WTC11 (cell line): ENCODE measurements at regions not wholly inside any gene's neighbourhood (a gene's known extent, or its start where the extent isn't known, plus 50 kb on each side); places are given as distances from the start of the nearest gene placed in this dataset.

Experiments used
- ATAC-seq: fragments of 200-7000 bp; cut with Tn5 transposase; 2 replicates; pipeline ENCODE4 v1.10.0; 2021; ENCODE audit warnings: mild to moderate bottlenecking, moderate library complexity
- CTCF ChIA-PET: fragments of 300-600 bp; sonication (Branson Sonifier 250); formaldehyde crosslinking; loops from one replicate; lab custom pipeline; 2021; ENCODE audit warnings: antibody characterized with exemption; lab: Charles Lee
- POLR2A ChIA-PET: fragments of 350-600 bp; sonication (Branson Sonifier 250); formaldehyde crosslinking; loops from one replicate; lab custom pipeline; 2021; ENCODE audit warnings: antibody characterized with exemption; lab: Charles Lee
- DNase-seq: peaks from one replicate; pipeline ENCODE4 v3.0.0; 2021; ENCODE audit warnings: low spot score
- H3K27ac Mint-ChIP-seq: 2 replicates; pipeline ENCODE4 v1.8.0; 2021; ENCODE audit warnings: mixed read lengths
- H3K27me3 Mint-ChIP-seq: 2 replicates; pipeline ENCODE4 v1.8.0; 2021; ENCODE audit warnings: low read depth, mild to moderate bottlenecking, moderate library complexity, mixed read lengths
- H3K36me3 Mint-ChIP-seq: 2 replicates; pipeline ENCODE4 v1.8.0; 2021; ENCODE audit warnings: mixed read lengths
- H3K4me1 Mint-ChIP-seq: 2 replicates; pipeline ENCODE4 v1.8.0; 2022; ENCODE audit warnings: mixed read lengths
- H3K4me3 Mint-ChIP-seq: 2 replicates; pipeline ENCODE4 v1.8.0; 2021; ENCODE audit warnings: mild to moderate bottlenecking, moderate library complexity, mixed read lengths
- H3K9me3 Mint-ChIP-seq: 2 replicates; pipeline ENCODE4 v1.8.0; 2021; ENCODE audit warnings: mixed read lengths
- CREB1 ChIP-seq: sonication (generic); formaldehyde crosslinking; IDR thresholded peaks from 2 replicates; pipeline ENCODE4 v1.8.0; 2023; ENCODE audit warnings: mild to moderate bottlenecking, missing genetic modification reagents
- CREM ChIP-seq: sonication (generic); formaldehyde crosslinking; IDR thresholded peaks from 2 replicates; pipeline ENCODE4 v1.8.1; 2022; ENCODE audit warnings: mild to moderate bottlenecking, missing genetic modification reagents, moderate library complexity
- E2F5 ChIP-seq: sonication (generic); formaldehyde crosslinking; IDR thresholded peaks from 2 replicates; pipeline ENCODE4 v1.8.1; 2022; ENCODE audit warnings: mild to moderate bottlenecking, moderate library complexity, missing genetic modification reagents
- ELF4 ChIP-seq: sonication (generic); formaldehyde crosslinking; IDR thresholded peaks from 2 replicates; pipeline ENCODE4 v1.8.1; 2022; ENCODE audit warnings: low read depth, mild to moderate bottlenecking, moderate library complexity, missing genetic modification reagents
- EMX1 ChIP-seq: fragments of 250-450 bp; sonication (Bioruptor Pico); IDR thresholded peaks from 2 replicates; pipeline ENCODE4 v1.8.0; 2021; ENCODE audit warnings: mild to moderate bottlenecking
- ERG ChIP-seq: fragments of 250-450 bp; sonication (Bioruptor Pico); IDR thresholded peaks from 2 replicates; pipeline ENCODE4 v1.8.0; 2021; ENCODE audit warnings: mild to moderate bottlenecking
- FOXK1 ChIP-seq: sonication (generic); formaldehyde crosslinking; IDR thresholded peaks from 2 replicates; pipeline ENCODE4 v1.8.0; 2022; ENCODE audit warnings: mild to moderate bottlenecking, moderate library complexity, missing genetic modification reagents
- GRHL2 ChIP-seq: fragments of 250-450 bp; sonication (Bioruptor Pico); IDR thresholded peaks from 2 replicates; pipeline ENCODE4 v1.8.0; 2022; ENCODE audit warnings: mild to moderate bottlenecking, moderate library complexity; ENCODE audit not compliant: insufficient replicate concordance, severe bottlenecking
- MYBL2 ChIP-seq: sonication (generic); formaldehyde crosslinking; IDR thresholded peaks from 2 replicates; pipeline ENCODE4 v1.8.1; 2023; ENCODE audit warnings: mild to moderate bottlenecking, moderate library complexity, missing genetic modification reagents
- NFYB ChIP-seq: sonication (generic); formaldehyde crosslinking; conservative IDR thresholded peaks from 2 replicates; pipeline ENCODE4 v1.8.0; 2022; ENCODE audit warnings: low read depth, missing genetic modification reagents
- NR3C1 ChIP-seq: sonication (generic); formaldehyde crosslinking; conservative IDR thresholded peaks from 2 replicates; pipeline ENCODE4 v1.8.1; 2023; ENCODE audit warnings: low read depth, mild to moderate bottlenecking, missing genetic modification reagents
- PREB ChIP-seq: sonication (generic); formaldehyde crosslinking; IDR thresholded peaks from 2 replicates; pipeline ENCODE4 v1.8.1; 2022; ENCODE audit warnings: mild to moderate bottlenecking, missing genetic modification reagents, moderate library complexity, borderline replicate concordance
- PRRX2 ChIP-seq: fragments of 250-450 bp; sonication (Bioruptor Pico); IDR thresholded peaks from 2 replicates; pipeline ENCODE4 v1.8.0; 2021; ENCODE audit warnings: mild to moderate bottlenecking
- RELA ChIP-seq: sonication (generic); formaldehyde crosslinking; IDR thresholded peaks from 2 replicates; pipeline ENCODE4 v1.8.1; 2022; ENCODE audit warnings: missing genetic modification reagents, mild to moderate bottlenecking, borderline replicate concordance
- TEAD4 ChIP-seq: sonication (generic); formaldehyde crosslinking; IDR thresholded peaks from 2 replicates; pipeline ENCODE4 v1.8.0; 2022; ENCODE audit warnings: mild to moderate bottlenecking, missing genetic modification reagents
- ZNF138 ChIP-seq: sonication (generic); formaldehyde crosslinking; conservative IDR thresholded peaks from 2 replicates; pipeline ENCODE4 v1.8.1; 2022; ENCODE audit warnings: mild to moderate bottlenecking, moderate library complexity, missing genetic modification reagents
- ZNF232 ChIP-seq: sonication (generic); formaldehyde crosslinking; IDR thresholded peaks from 2 replicates; pipeline ENCODE4 v1.8.0; 2022; ENCODE audit warnings: mild to moderate bottlenecking, missing genetic modification reagents
- TF ChIP-seq, protein P1 (sequence below): fragments of 250-450 bp; sonication (Bioruptor Pico); IDR thresholded peaks from 2 replicates; pipeline ENCODE4 v1.9.0; 2021; ENCODE audit warnings: moderate library complexity, mild to moderate bottlenecking, inconsistent platforms, borderline replicate concordance
- TF ChIP-seq, protein P2 (sequence below): fragments of 250-450 bp; sonication (Bioruptor Pico); conservative IDR thresholded peaks from 2 replicates; pipeline ENCODE4 v1.9.0; 2021; ENCODE audit warnings: mild to moderate bottlenecking
- TF ChIP-seq, protein P3 (sequence below): fragments of 250-450 bp; sonication (Bioruptor Pico); IDR thresholded peaks from 2 replicates; pipeline ENCODE4 v2.1.2; 2022; ENCODE audit warnings: mild to moderate bottlenecking, moderate library complexity
- TF ChIP-seq, protein P4 (sequence below): sonication (generic); formaldehyde crosslinking; IDR thresholded peaks from 2 replicates; pipeline ENCODE4 v1.8.0; 2022; ENCODE audit warnings: mild to moderate bottlenecking, missing genetic modification reagents
- TF ChIP-seq, protein P5 (sequence below): sonication (generic); formaldehyde crosslinking; IDR thresholded peaks from 2 replicates; pipeline ENCODE4 v1.8.0; 2022; ENCODE audit warnings: mild to moderate bottlenecking, missing genetic modification reagents

DNA sequence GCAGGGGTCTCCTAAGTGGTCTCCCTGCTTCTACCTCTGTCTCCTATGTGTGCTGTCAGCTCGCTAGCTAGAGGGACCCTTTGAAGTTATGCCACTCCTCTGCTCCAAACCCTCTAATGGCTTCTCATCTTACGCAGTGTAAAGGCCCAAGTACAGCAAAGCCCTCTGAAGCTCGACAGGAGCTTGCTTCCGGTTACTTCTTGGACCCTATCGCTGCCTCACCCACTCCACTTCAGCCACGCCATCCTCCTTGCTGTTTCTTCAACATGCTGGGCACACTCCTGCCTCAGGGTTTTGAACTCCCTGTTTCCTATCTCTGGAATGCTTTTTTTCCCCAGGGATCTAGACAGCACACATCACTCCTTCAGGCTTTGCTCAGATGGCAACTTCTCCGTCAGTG is 102.3 kb upstream of the F3 start (continued):
- TF ChIP-seq, protein P1, sequence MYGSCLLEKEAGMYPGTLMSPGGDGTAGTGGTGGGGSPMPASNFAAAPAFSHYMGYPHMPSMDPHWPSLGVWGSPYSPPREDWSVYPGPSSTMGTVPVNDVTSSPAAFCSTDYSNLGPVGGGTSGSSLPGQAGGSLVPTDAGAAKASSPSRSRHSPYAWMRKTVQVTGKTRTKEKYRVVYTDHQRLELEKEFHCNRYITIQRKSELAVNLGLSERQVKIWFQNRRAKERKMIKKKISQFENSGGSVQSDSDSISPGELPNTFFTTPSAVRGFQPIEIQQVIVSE (CRISPR knock-in tag), result no peak
- no peak for TF ChIP-seq TEAD4 (CRISPR knock-in tag)
- TF ChIP-seq CREM (CRISPR knock-in tag), result no peak
- no peak for TF ChIP-seq ELF4 (CRISPR knock-in tag)
- no peak for TF ChIP-seq GRHL2 (CRISPR knock-in tag)
- TF ChIP-seq E2F5 (CRISPR knock-in tag), result no peak
- TF ChIP-seq NR3C1 (CRISPR knock-in tag), result no peak
- no peak for TF ChIP-seq CREB1 (CRISPR knock-in tag)

GRCh38 chr1:94642617-94643321 is 101.2 kb upstream of the F3 start:
- H3K4me1 Mint-ChIP-seq, result peaks cover 5% of the 10 kb centered on the region
- ChIA-PET CTCF (no interaction called here), POLR2A (no interaction called here)
- TF ChIP-seq, protein P2, sequence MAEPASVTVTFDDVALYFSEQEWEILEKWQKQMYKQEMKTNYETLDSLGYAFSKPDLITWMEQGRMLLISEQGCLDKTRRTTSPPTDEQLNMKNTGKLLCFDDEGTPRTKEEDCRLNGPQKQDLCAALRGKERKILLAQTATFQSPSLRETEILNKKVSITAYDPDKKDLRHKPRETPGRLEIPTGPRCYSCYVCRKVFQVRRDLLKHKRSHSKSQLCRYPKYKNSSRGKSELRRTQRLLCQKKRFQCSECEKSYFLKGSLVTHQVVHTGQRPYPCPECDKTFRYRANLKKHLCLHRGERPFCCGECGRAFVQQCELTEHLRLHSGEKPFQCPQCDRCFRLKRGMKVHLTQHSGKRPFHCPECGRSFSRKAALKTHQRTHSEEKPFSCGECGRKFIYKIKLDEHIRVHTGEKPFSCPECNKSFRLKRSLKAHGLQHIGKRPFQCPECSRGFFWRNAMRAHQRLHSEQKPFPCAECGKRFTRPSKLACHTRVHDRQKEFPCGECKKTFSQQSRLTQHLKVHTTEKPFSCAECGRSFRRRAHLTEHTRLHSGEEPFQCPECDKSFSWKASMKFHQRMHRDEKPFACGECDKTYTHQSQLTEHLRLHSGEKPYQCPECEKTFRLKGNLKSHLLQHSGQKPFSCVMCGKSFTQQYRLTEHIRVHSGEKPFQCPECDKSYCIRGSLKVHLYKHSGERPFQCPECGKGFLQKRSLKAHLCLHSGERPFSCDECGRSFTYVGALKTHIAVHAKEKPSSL, result no peak
- TF ChIP-seq RELA (CRISPR knock-in tag), result no peak
- TF ChIP-seq, protein P3, sequence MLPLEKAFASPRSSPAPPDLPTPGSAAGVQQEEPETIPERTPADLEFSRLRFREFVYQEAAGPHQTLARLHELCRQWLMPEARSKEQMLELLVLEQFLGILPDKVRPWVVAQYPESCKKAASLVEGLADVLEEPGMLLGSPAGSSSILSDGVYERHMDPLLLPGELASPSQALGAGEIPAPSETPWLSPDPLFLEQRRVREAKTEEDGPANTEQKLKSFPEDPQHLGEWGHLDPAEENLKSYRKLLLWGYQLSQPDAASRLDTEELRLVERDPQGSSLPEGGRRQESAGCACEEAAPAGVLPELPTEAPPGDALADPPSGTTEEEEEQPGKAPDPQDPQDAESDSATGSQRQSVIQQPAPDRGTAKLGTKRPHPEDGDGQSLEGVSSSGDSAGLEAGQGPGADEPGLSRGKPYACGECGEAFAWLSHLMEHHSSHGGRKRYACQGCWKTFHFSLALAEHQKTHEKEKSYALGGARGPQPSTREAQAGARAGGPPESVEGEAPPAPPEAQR (CRISPR knock-in tag), result no peak
- no peak for TF ChIP-seq EMX1
- TF ChIP-seq NR3C1 (CRISPR knock-in tag), result no peak
- no peak for TF ChIP-seq PRRX2
- no peak for TF ChIP-seq TEAD4 (CRISPR knock-in tag)
- no peak overlapping the region for H3K4me3 Mint-ChIP-seq
- no peak overlapping the region for H3K27ac Mint-ChIP-seq
- H3K36me3 Mint-ChIP-seq, result no peaks in the 10 kb centered on the region
- no peak for DNase-seq
- ATAC-seq, result no peak
- H3K9me3 Mint-ChIP-seq, result no peaks in the 10 kb centered on the region
- H3K27me3 Mint-ChIP-seq, result no peaks in the 10 kb centered on the region

DNA sequence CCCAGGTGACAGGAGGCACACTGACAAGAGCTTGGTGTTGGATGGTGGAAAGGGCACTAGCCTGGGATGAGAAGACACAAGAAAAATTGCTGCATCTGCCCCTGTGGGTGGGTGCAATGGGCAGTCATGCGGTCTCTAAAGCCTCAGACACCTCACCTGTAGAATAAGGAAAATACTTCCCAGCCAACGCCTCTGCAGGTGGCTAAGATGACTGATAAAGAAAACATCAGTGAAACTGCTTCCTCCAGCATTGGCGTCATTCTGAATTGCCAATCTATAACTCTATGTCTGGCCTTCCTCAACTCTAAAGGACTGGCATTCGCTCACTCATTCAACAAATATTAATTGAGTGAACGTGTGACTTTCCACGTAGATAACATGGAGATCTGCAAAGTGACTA is 100.4 kb upstream of the F3 start:
- no peak for DNase-seq
- Mint-ChIP-seq H3K4me3 (no peak overlapping the region), H3K27ac (no peak overlapping the region), H3K27me3 (no peaks in the 10 kb centered on the region), H3K36me3 (no peaks in the 10 kb centered on the region), H3K4me1 (peaks cover 5% of the 10 kb centered on the region), H3K9me3 (no peaks in the 10 kb centered on the region)
- ATAC-seq, result no peak
- ChIA-PET CTCF (no interaction called here), POLR2A (no interaction called here)
- no peak for TF ChIP-seq NFYB (CRISPR knock-in tag)
- no peak for TF ChIP-seq PREB (CRISPR knock-in tag)
- no peak for TF ChIP-seq ZNF138 (CRISPR knock-in tag)
- TF ChIP-seq ZNF232, result no peak
- no peak for TF ChIP-seq ERG (CRISPR knock-in tag)
- TF ChIP-seq E2F5 (CRISPR knock-in tag), result no peak
- TF ChIP-seq FOXK1 (CRISPR knock-in tag), result no peak
- TF ChIP-seq MYBL2 (CRISPR knock-in tag), result no peak
- no peak for TF ChIP-seq ELF4 (CRISPR knock-in tag)
- no peak for TF ChIP-seq GRHL2 (CRISPR knock-in tag)
- TF ChIP-seq, protein P4, sequence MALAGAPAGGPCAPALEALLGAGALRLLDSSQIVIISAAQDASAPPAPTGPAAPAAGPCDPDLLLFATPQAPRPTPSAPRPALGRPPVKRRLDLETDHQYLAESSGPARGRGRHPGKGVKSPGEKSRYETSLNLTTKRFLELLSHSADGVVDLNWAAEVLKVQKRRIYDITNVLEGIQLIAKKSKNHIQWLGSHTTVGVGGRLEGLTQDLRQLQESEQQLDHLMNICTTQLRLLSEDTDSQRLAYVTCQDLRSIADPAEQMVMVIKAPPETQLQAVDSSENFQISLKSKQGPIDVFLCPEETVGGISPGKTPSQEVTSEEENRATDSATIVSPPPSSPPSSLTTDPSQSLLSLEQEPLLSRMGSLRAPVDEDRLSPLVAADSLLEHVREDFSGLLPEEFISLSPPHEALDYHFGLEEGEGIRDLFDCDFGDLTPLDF (CRISPR knock-in tag), result no peak
- TF ChIP-seq, protein P5, sequence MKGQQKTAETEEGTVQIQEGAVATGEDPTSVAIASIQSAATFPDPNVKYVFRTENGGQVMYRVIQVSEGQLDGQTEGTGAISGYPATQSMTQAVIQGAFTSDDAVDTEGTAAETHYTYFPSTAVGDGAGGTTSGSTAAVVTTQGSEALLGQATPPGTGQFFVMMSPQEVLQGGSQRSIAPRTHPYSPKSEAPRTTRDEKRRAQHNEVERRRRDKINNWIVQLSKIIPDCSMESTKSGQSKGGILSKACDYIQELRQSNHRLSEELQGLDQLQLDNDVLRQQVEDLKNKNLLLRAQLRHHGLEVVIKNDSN (CRISPR knock-in tag), result no peak
